ENCODE measurements at regions not wholly inside any gene's neighbourhood (a gene's known extent, or its start where the extent isn't known, plus 50 kb on each side); places are given as distances from the start of the nearest gene placed in this dataset.

- no peak for TF ChIP-seq CTCF (IDR thresholded peaks at IDR 0.05)
- Mint-ChIP-seq H3K36me3 (ENCODE audit: low read depth) (peaks cover 1% of the 10 kb centered on the region), H3K27me3 (ENCODE audit: low read depth) (no peaks in the 10 kb centered on the region), H3K4me1 (ENCODE audit: low read depth) (peaks cover 29% of the 10 kb centered on the region), H3K9me3 (ENCODE audit: low read depth) (no peaks in the 10 kb centered on the region), H3K27ac (ENCODE audit: unreplicated experiment) (no peak overlapping the region), H3K4me3 (ENCODE audit: unreplicated experiment) (no peak overlapping the region)
- no peak for DNase-seq (ENCODE audit: low spot score)
Observed at GRCh38 chr7:114153700-114154099, 234.9 kb upstream of the PPP1R3A start.

GRCh38 chr7:114152314-114152938 lies 233.6 kb upstream of the PPP1R3A start:
- no peak overlapping the region for H3K4me3 Mint-ChIP-seq (ENCODE audit: unreplicated experiment)

GRCh38 chr7:114151777-114152176 lies 233.0 kb upstream of the PPP1R3A start:
- DNase-seq (ENCODE audit: low spot score): no peak
- Mint-ChIP-seq H3K4me3 (ENCODE audit: unreplicated experiment) (no peak overlapping the region), H3K27ac (ENCODE audit: unreplicated experiment) (no peak overlapping the region), H3K4me1 (ENCODE audit: low read depth) (peaks cover 24% of the 10 kb centered on the region), H3K9me3 (ENCODE audit: low read depth) (no peaks in the 10 kb centered on the region), H3K36me3 (ENCODE audit: low read depth) (peaks cover 1% of the 10 kb centered on the region), H3K27me3 (ENCODE audit: low read depth) (no peaks in the 10 kb centered on the region)
- no peak for TF ChIP-seq CTCF (IDR thresholded peaks at IDR 0.05)

More at GRCh38 chr7:114152314-114152938, 233.6 kb upstream of the PPP1R3A start:
- Mint-ChIP-seq H3K27ac (ENCODE audit: unreplicated experiment) (no peak overlapping the region), H3K4me1 (ENCODE audit: low read depth) (peaks cover 24% of the 10 kb centered on the region), H3K27me3 (ENCODE audit: low read depth) (no peaks in the 10 kb centered on the region), H3K9me3 (ENCODE audit: low read depth) (no peaks in the 10 kb centered on the region), H3K36me3 (ENCODE audit: low read depth) (peaks cover 1% of the 10 kb centered on the region)
- no peak for DNase-seq (ENCODE audit: low spot score)
- TF ChIP-seq CTCF (IDR thresholded peaks at IDR 0.05): no peak

- Mint-ChIP-seq H3K27ac (ENCODE audit: unreplicated experiment) (no peak overlapping the region), H3K27me3 (ENCODE audit: low read depth) (no peaks in the 10 kb centered on the region), H3K9me3 (ENCODE audit: low read depth) (no peaks in the 10 kb centered on the region), H3K4me1 (ENCODE audit: low read depth) (peaks cover 19% of the 10 kb centered on the region), H3K4me3 (ENCODE audit: unreplicated experiment) (no peak overlapping the region), H3K36me3 (ENCODE audit: low read depth) (peaks cover 1% of the 10 kb centered on the region)
- no peak for TF ChIP-seq CTCF (IDR thresholded peaks at IDR 0.05)
- DNase-seq (ENCODE audit: low spot score): no peak
Observed at GRCh38 chr7:114150689-114151088, 231.9 kb upstream of the PPP1R3A start.

- no peak overlapping the region for H3K4me3 Mint-ChIP-seq (ENCODE audit: unreplicated experiment)
- H3K36me3 Mint-ChIP-seq (ENCODE audit: low read depth): peaks cover 1% of the 10 kb centered on the region
- H3K27ac Mint-ChIP-seq (ENCODE audit: unreplicated experiment): no peak overlapping the region
- TF ChIP-seq CTCF (IDR thresholded peaks at IDR 0.05): no peak
- peaks cover 11% of the 10 kb centered on the region for H3K4me1 Mint-ChIP-seq (ENCODE audit: low read depth)
- H3K9me3 Mint-ChIP-seq (ENCODE audit: low read depth): no peaks in the 10 kb centered on the region
- no peak for DNase-seq (ENCODE audit: low spot score)
- H3K27me3 Mint-ChIP-seq (ENCODE audit: low read depth): no peaks in the 10 kb centered on the region
Observed at GRCh38 chr7:114148779-114149178, 230.0 kb upstream of the PPP1R3A start.

Data from chondrocyte (in vitro differentiated cells).